OCI-LY3 (cell line): ENCODE measurements at regions not wholly inside any gene's neighbourhood (a gene's known extent, or its start where the extent isn't known, plus 50 kb on each side); places are given as distances from the start of the nearest gene placed in this dataset.

Source experiments
- EZH2phosphoT487 ChIP-seq: fragments of 200-600 bp; shearing (Covaris generic); IDR thresholded peaks from 2 replicates; pipeline ENCODE4 v1.6.1; 2018; ENCODE audit warnings: antibody characterized with exemption, mixed run types, low read depth
- TF ChIP-seq, protein P1 (sequence below): fragments of 200-600, 300-600 bp; sonication (generic); IDR thresholded peaks from 2 replicates; pipeline ENCODE4 v1.5.1; 2014; ENCODE audit warnings: antibody characterized with exemption, low read length, low read depth

DNA sequence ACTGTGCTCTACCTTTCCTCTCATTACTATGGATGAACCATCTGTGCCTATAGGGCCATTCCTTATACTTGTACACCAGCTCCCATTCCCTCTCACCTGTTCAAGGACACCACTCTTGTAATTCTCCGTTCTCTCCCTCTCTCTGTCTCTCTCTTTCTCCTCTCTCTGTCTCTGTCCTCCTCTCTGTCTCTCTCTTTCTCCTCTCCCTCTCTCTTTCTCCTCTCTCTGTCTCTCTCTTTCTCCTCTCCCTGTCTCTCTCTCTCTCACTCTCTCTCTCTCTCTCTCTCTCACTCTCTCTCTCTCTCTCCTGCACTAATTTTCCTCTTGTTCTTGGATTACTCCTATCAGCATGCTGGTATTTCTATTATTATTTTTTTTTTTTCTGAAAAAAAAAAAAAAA, 78.9 kb upstream of the RMDN2 start:
- TF ChIP-seq, protein P1, sequence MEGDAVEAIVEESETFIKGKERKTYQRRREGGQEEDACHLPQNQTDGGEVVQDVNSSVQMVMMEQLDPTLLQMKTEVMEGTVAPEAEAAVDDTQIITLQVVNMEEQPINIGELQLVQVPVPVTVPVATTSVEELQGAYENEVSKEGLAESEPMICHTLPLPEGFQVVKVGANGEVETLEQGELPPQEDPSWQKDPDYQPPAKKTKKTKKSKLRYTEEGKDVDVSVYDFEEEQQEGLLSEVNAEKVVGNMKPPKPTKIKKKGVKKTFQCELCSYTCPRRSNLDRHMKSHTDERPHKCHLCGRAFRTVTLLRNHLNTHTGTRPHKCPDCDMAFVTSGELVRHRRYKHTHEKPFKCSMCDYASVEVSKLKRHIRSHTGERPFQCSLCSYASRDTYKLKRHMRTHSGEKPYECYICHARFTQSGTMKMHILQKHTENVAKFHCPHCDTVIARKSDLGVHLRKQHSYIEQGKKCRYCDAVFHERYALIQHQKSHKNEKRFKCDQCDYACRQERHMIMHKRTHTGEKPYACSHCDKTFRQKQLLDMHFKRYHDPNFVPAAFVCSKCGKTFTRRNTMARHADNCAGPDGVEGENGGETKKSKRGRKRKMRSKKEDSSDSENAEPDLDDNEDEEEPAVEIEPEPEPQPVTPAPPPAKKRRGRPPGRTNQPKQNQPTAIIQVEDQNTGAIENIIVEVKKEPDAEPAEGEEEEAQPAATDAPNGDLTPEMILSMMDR: no peak
- no peak for TF ChIP-seq EZH2phosphoT487
